Muscle layer of duodenum (tissue), 2 donors: ENCODE measurements at regions not wholly inside any gene's neighbourhood (a gene's known extent, or its start where the extent isn't known, plus 50 kb on each side); places are given as distances from the start of the nearest gene placed in this dataset.

Experiments
- H3K27ac ChIP-seq: one replicate; pipeline ENCODE4 v1.7.0; 2013; ENCODE audit warnings: mild to moderate bottlenecking, low read length
- H3K27me3 ChIP-seq: one replicate; pipeline ENCODE4 v1.7.0; 2013; ENCODE audit warnings: low read depth, mild to moderate bottlenecking, control low read depth, low read length
- H3K36me3 ChIP-seq, 2 donors: one replicate each; pipeline ENCODE4 v1.7.0; 2013; ENCODE audit warnings: low read length in 2 of 2, control low read depth in 1 of 2, mild to moderate bottlenecking in 1 of 2; ENCODE audit not compliant: insufficient read depth in 2 of 2, control insufficient read depth in 1 of 2
- H3K4me1 ChIP-seq, 2 donors: one replicate each; pipeline ENCODE4 v1.7.0; 2013; ENCODE audit warnings: low read length in 2 of 2, mild to moderate bottlenecking in 2 of 2, control low read depth in 1 of 2, moderate library complexity in 1 of 2; ENCODE audit not compliant: insufficient read depth in 2 of 2, control insufficient read depth in 1 of 2
- H3K4me3 ChIP-seq, 2 donors: one replicate each; pipeline ENCODE4 v1.7.0; 2013; ENCODE audit warnings: low read length in 2 of 2, low read depth in 1 of 2, mild to moderate bottlenecking in 1 of 2
- H3K9me3 ChIP-seq, 2 donors: one replicate each; pipeline ENCODE4 v1.7.0; 2013; ENCODE audit warnings: low read length in 2 of 2, control low read depth in 1 of 2, mild to moderate bottlenecking in 1 of 2; ENCODE audit not compliant: control insufficient read depth in 1 of 2
- donor health status: healthy.

DNA sequence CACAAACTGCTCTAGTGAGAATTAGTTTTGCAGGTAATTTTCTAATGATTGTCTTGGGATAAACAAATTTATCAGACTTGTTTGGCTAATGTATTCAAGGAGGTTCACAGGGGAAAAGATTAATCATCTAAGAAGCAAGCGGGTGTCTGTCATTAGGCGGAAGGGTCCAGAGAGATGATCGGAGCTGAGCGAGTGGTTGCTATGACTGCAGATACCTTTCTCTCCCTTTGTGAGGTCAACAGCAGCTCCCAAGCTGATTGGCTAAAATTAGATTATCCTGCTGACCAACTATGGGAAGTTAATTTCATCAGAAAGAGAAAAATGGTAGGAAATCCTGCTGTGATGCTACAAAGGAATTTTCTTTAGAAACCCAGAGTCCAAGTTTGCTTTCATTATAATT lies 276.0 kb downstream of the SOX2 start:
- no peaks in the 10 kb centered on the region for H3K9me3 ChIP-seq
- H3K4me3 ChIP-seq: no peak overlapping the region
- no peaks in the 10 kb centered on the region for H3K36me3 ChIP-seq
- H3K27me3 ChIP-seq: no peaks in the 10 kb centered on the region
- H3K27ac ChIP-seq: no peak overlapping the region
- no peaks in the 10 kb centered on the region for H3K4me1 ChIP-seq

DNA sequence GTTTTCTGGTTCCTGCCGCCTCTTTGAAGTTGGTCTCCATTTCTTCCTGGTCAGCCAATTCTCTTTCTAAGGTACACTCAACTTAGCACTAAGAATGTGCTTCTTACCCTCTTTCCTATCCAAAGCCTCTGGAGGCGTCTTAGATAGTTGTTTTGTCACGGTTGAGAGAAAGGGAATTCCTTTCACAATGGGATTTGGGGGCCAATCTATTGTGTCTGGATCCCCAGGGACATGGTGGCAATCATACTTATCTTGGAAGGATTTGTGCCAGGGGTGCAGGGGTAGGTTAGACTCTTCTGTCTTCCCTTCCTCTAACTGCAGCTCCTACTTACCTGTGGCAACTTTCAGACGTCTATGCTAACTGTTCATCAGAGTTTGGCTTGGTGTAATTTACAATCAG lies 287.1 kb downstream of the SOX2 start:
- no peaks in the 10 kb centered on the region for H3K27me3 ChIP-seq
- H3K9me3 ChIP-seq: peaks cover 0 to 2% of the 10 kb centered on the region in 2 donors
- H3K4me3 ChIP-seq: no peak overlapping the region
- H3K27ac ChIP-seq: no peak overlapping the region
- no peaks in the 10 kb centered on the region for H3K4me1 ChIP-seq
- H3K36me3 ChIP-seq: no peaks in the 10 kb centered on the region

DNA sequence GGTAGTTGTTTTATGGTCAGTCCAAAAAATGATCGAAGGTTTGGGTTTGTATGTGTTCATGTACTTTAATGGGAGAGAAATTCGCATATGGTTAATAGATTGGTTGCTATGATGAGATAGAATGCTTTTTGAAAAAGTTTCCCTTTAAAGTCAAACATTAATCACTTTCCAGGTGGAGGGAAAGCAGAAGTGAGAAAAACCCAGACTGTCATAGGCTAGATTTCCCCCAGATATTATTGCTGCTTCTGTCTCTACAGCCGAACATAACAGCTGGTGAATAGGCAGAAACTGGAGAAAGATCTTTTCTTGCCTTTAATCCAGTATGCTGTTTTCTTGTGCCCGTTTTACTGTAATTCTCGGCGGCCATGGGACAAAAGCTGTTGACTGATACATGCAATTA lies 287.6 kb downstream of the SOX2 start:
- peaks cover 0 to under 1% of the 10 kb centered on the region in 2 donors for H3K9me3 ChIP-seq
- no peak overlapping the region for H3K4me3 ChIP-seq
- H3K27ac ChIP-seq: no peak overlapping the region
- no peaks in the 10 kb centered on the region for H3K4me1 ChIP-seq
- no peaks in the 10 kb centered on the region for H3K27me3 ChIP-seq
- no peaks in the 10 kb centered on the region for H3K36me3 ChIP-seq

DNA sequence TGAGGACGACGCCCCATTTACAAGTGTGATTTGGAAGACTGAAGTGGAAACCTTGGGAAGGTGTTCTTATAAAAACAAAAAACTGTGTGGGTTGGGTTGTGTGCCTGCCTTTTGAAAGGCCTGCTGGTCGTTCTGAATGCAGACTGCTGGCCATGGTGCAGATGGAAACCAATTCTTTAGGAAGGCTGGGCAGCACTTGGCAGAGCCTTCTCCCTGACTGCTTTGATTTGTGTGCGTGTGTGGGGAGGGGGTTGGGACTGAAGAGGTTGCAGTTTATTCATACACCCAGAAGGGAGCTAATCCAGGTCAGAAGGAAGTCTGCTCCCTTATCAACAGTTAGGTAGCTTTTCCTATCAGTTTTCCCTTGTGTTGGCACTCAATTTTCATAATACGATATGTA lies 288.7 kb downstream of the SOX2 start:
- Histone ChIP-seq H3K27me3 (no peaks in the 10 kb centered on the region), H3K36me3 (no peaks in the 10 kb centered on the region), H3K4me1 (no peaks in the 10 kb centered on the region), H3K27ac (no peak overlapping the region), H3K9me3 (no peaks in the 10 kb centered on the region), H3K4me3 (no peak overlapping the region)

DNA sequence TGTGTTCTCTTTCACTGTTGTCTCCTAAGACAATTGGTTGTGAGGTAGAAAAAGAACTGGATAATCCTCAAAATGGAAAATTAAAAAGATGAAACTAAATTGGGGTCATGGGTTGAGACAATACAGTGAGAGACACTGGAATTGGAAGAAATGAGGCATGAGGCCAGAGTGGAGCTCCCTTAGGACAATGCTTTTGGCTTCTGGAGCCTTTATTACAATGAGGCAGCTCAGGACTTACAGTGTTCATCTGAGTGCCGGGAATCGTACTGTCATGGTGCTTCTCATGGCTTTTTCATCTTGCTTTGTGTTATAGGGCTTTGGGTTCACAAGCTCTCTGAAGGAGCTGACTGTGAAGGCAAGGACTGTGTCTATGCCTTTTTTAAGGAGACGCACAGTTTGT lies 293.5 kb downstream of the SOX2 start:
- no peak overlapping the region for H3K4me3 ChIP-seq
- H3K36me3 ChIP-seq: no peaks in the 10 kb centered on the region
- no peaks in the 10 kb centered on the region for H3K27me3 ChIP-seq
- no peaks in the 10 kb centered on the region for H3K4me1 ChIP-seq
- no peaks in the 10 kb centered on the region for H3K9me3 ChIP-seq
- H3K27ac ChIP-seq: no peak overlapping the region

DNA sequence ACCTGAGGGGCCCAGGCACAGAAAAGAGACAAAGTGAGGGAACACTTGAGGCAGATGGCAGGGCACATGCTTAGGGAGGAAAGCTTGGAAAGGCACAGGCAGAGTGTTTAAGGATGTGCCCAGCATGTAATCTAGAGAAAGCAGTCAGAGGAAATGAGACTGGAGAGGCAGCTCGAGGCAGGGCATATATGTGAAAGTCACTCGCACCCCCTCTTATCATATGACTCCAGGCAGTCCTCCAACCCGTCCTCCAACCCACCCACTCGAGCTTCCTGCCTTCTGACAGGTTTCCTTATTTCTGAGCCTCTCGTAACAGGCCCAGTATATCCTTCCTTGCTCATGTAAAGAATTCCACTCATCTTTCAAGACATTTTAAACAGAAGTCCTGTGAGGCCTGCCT lies 294.0 kb downstream of the SOX2 start:
- Histone ChIP-seq H3K27me3 (no peaks in the 10 kb centered on the region), H3K4me1 (no peaks in the 10 kb centered on the region), H3K9me3 (no peaks in the 10 kb centered on the region), H3K27ac (no peak overlapping the region), H3K4me3 (no peak overlapping the region), H3K36me3 (no peaks in the 10 kb centered on the region)

DNA sequence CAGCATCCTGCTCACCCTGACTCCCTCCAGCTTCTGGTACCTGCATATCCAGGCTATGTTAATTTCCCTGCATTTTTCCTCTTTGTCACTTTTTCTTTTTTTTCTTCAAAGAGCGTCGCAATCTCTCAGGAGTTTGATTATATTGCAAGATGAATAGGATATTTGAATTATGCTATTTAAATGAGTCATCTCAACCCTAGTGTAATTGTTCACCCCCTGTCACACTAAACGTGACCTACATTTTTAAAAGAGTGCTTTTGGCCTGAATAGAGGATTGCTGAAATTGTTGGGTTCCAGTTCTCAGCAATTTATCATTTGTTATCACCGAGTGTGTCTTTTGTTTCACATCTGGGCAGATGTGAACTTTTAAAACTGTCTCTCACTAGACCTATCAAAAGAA lies 294.7 kb downstream of the SOX2 start:
- H3K27ac ChIP-seq: no peak overlapping the region
- no peaks in the 10 kb centered on the region for H3K4me1 ChIP-seq
- no peaks in the 10 kb centered on the region for H3K36me3 ChIP-seq
- no peak overlapping the region for H3K4me3 ChIP-seq
- no peaks in the 10 kb centered on the region for H3K27me3 ChIP-seq
- H3K9me3 ChIP-seq: no peaks in the 10 kb centered on the region

DNA sequence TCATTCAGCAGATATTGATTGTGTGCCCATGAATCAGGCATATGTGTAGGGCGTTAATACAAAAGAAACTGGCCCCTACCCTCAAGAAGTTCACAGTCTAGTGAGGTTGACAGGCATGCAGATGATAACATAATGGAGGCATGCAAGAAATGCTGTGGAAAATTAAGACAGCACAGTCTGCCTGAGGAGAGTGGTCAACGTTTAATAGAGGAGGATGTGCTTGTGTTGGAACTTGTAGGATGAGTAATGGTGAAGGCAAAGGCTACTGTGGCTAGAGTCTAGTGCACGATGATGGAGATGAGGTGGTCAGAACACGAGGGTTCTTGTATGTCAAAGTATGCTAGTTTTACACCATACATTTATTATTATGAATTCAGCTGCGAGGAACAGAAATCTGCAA lies 295.7 kb downstream of the SOX2 start:
- Histone ChIP-seq H3K36me3 (no peaks in the 10 kb centered on the region), H3K4me3 (no peak overlapping the region), H3K9me3 (no peaks in the 10 kb centered on the region), H3K27ac (no peak overlapping the region), H3K27me3 (no peaks in the 10 kb centered on the region), H3K4me1 (no peaks in the 10 kb centered on the region)

DNA sequence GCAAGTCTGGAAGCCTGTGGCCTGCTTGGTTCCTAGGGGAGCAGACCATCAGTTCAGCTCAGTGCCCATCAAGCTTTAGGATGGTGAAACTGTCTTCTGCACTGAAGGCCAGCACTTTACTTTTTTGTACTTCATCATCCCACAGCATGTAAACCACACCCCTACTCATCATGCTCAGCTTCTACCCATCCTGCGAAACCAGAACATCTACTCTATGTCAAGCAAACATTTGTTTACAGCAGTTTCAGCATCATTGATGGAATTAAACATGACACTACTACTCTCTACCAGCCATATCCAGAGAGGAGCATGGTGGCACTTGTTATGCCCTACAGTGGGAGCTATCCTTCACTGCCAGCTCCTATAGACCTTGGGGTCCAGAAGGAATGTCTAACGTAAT lies 306.6 kb downstream of the SOX2 start:
- H3K27me3 ChIP-seq: no peaks in the 10 kb centered on the region
- H3K4me3 ChIP-seq: no peak overlapping the region
- no peaks in the 10 kb centered on the region for H3K4me1 ChIP-seq
- no peak overlapping the region for H3K27ac ChIP-seq
- H3K36me3 ChIP-seq: no peaks in the 10 kb centered on the region
- no peaks in the 10 kb centered on the region for H3K9me3 ChIP-seq

DNA sequence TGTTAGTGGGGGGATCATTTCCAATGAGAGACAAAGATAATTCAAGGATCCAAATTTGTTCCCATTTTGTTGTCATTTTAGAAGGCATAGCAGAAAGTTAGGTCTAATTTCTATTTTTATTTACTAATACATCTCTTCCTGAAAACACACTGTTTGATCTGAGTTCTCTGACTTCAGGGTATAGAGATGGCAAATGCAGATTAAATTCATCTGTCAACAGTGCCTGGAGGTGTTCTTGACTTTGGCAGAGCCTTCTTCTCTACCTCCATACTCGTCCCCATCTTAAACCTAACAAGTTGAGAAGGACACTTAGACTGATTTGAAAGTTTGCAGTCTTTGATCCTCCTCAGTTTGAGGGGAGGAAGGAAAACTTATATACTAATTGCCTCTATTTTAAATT lies 308.2 kb downstream of the SOX2 start:
- no peaks in the 10 kb centered on the region for H3K36me3 ChIP-seq
- no peaks in the 10 kb centered on the region for H3K9me3 ChIP-seq
- no peaks in the 10 kb centered on the region for H3K27me3 ChIP-seq
- no peaks in the 10 kb centered on the region for H3K4me1 ChIP-seq
- H3K4me3 ChIP-seq: no peak overlapping the region
- no peak overlapping the region for H3K27ac ChIP-seq

DNA sequence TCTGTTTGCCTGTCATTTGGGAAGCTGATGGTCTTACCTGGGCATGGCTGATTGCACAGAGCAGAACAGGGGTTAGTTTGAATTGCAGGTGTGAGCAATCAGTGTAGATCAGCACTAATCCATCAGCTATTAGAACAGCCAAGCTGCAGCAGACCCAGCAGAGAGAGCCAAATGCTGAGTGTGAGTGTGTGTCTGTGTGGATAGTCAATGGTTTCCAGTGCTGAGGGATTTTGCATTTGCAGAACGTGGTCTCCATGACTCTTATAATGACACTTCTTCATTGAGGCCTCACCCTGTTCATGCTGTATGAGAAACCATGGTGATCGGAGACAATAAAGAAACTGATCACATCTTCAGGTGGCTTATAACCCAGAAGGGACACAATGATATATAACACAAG lies 312.1 kb downstream of the SOX2 start:
- Histone ChIP-seq H3K4me1 (no peaks in the 10 kb centered on the region), H3K36me3 (no peaks in the 10 kb centered on the region), H3K27me3 (no peaks in the 10 kb centered on the region), H3K27ac (no peak overlapping the region), H3K4me3 (no peak overlapping the region), H3K9me3 (no peaks in the 10 kb centered on the region)

DNA sequence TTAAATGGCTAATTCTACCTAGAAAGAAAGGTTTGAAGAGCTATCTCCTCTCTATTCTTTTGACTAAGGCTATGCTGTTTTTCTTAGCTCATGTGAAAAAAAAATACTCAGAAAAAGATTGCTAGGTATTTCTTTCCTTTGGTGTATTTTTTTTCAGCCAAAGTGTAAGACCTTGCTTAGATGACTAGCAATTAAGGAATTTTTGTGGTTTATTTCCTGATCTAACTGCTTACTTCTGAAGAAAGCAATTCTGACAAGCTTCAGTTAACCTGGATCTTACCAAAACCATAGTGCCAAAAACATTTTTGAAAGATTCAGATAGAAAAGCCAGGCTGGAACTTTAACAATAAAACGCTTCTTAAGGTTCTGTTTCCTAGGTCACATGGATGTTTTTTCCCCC lies 315.6 kb downstream of the SOX2 start:
- Histone ChIP-seq H3K27ac (no peak overlapping the region), H3K36me3 (no peaks in the 10 kb centered on the region), H3K9me3 (no peaks in the 10 kb centered on the region), H3K4me3 (no peak overlapping the region), H3K4me1 (no peaks in the 10 kb centered on the region), H3K27me3 (no peaks in the 10 kb centered on the region)
